SK-N-MC (cell line): ENCODE measurements at regions not wholly inside any gene's neighbourhood (a gene's known extent, or its start where the extent isn't known, plus 50 kb on each side); places are given as distances from the start of the nearest gene placed in this dataset.

Experiments used
- EZH2 ChIP-seq: fragments of 200-600 bp; sonication (generic); IDR thresholded peaks from one replicate; pipeline ENCODE4 v1.6.1; 2017; ENCODE audit warnings: antibody characterized with exemption
- POLR2AphosphoS5 ChIP-seq: IDR thresholded peaks from 2 replicates; pipeline ENCODE4 v1.6.1; 2012; ENCODE audit warnings: mild to moderate bottlenecking, low read depth, low read length, borderline replicate concordance

- TF ChIP-seq EZH2 (no peak), POLR2AphosphoS5 (no peak)
Observed at GRCh38 chr15:37425541-37425940, 325.2 kb upstream of the MEIS2 start.
